Heart left ventricle (tissue), 13 donors: ENCODE measurements at regions not wholly inside any gene's neighbourhood (a gene's known extent, or its start where the extent isn't known, plus 50 kb on each side); places are given as distances from the start of the nearest gene placed in this dataset.

Source experiments
- CTCF ChIP-seq, 12 donors: fragments of 200-600 bp; sonication (generic) in 4 of 12; IDR thresholded peaks; one replicate each; pipeline versions ENCODE4 v1.5.0 to v1.8.0; 2018 to 2022; ENCODE audit warnings: antibody characterized with exemption in 12 of 12, mild to moderate bottlenecking in 5 of 12
- POLR2A ChIP-seq, 2 donors: fragments of 450-650 bp; IDR thresholded peaks; one replicate each; pipeline ENCODE4 v1.6.1; 2017; ENCODE audit warnings: antibody characterized with exemption in 2 of 2, mild to moderate bottlenecking in 2 of 2, moderate library complexity in 2 of 2
- donor health status: ischemic (EF 13 %, LVEDD 7.1; RV severe dilation, severe dysfunction).
- donor health status: DM: no; HTN: yes; CAD: no.
- donor health status: DM: no; HTN: no; CAD: no.
- donor health status: ischemic (EF 25% LVEDD 6.9; RV normal size, moderate dysfunction).
- donor health status: ischemic (EF 25% LVEDD 5.7; RV mildly dilated, moderate dysfunction).
- donor health status: ischemic (EF 35%, LVEDD 5.7; RV mildly dilated, moderate dysfunction).
- donor health status: nonischemic (EF 11% LVEDD 7.7; RV severe dilation, severe dysfunction).
- donor health status: DM: yes; HTN: yes; CAD: no.
- donor health status: PGD.
- donor health status: ischemic (EF 29% LVEDD 5.4; RV normal size, mild dysfunction).
- donor health status: nonischemic (EF 23%, LVEDD 6.1; RV moderate dilation, normal function).

GRCh38 chr13:90846936-90847335 is 500.6 kb upstream of the MIR17HG start:
- TF ChIP-seq CTCF (IDR thresholded peaks at IDR 0.05), result no peak
- no peak for TF ChIP-seq POLR2A (IDR thresholded peaks at IDR 0.05)
